ENCODE measurements at regions not wholly inside any gene's neighbourhood (a gene's known extent, or its start where the extent isn't known, plus 50 kb on each side); places are given as distances from the start of the nearest gene placed in this dataset.

GRCh38 chr10:113427236-113427735 lies 125.6 kb upstream of the HABP2 start:
- Histone ChIP-seq H3K9me3 (no peaks in the 10 kb centered on the region), H3K27me3 (no peaks in the 10 kb centered on the region), H3K27ac (no peak overlapping the region), H3K4me3 (no peak overlapping the region), H3K4me1 (no peaks in the 10 kb centered on the region), H3K36me3 (no peaks in the 10 kb centered on the region)
- intact Hi-C loops (cut with DNase I; ENCODE audit: low total_unique reads), result no loop called here
- no peak for DNase-seq
- no peak for TF ChIP-seq CTCF (IDR thresholded peaks at IDR 0.05)

- H3K4me3 ChIP-seq, result no peak overlapping the region
- H3K4me1 ChIP-seq, result no peaks in the 10 kb centered on the region
- H3K36me3 ChIP-seq, result no peaks in the 10 kb centered on the region
- DNase-seq, result no peak
- no peaks in the 10 kb centered on the region for H3K27me3 ChIP-seq
- intact Hi-C loops (cut with DNase I; ENCODE audit: low total_unique reads), result no loop called here
- no peak overlapping the region for H3K27ac ChIP-seq
- TF ChIP-seq CTCF (IDR thresholded peaks at IDR 0.05), result no peak
- H3K9me3 ChIP-seq, result no peaks in the 10 kb centered on the region
Observed at GRCh38 chr10:113427811-113428558, 124.9 kb upstream of the HABP2 start.

- DNase-seq, result no peak
Observed at GRCh38 chr10:113430634-113431397, 122.0 kb upstream of the HABP2 start.

GRCh38 chr10:113431398-113432160 lies 121.3 kb upstream of the HABP2 start:
- no peak for TF ChIP-seq CTCF (IDR thresholded peaks at IDR 0.05)
- H3K27me3 ChIP-seq, result no peaks in the 10 kb centered on the region
- H3K27ac ChIP-seq, result no peak overlapping the region
- H3K9me3 ChIP-seq, result no peaks in the 10 kb centered on the region
- H3K4me1 ChIP-seq, result no peaks in the 10 kb centered on the region
- no peak for DNase-seq
- H3K4me3 ChIP-seq, result no peak overlapping the region
- H3K36me3 ChIP-seq, result no peaks in the 10 kb centered on the region
- intact Hi-C loops (cut with DNase I; ENCODE audit: low total_unique reads), result no loop called here

More at GRCh38 chr10:113430634-113431397, 122.0 kb upstream of the HABP2 start:
- H3K36me3 ChIP-seq, result no peaks in the 10 kb centered on the region
- no peak for TF ChIP-seq CTCF (IDR thresholded peaks at IDR 0.05)
- H3K27me3 ChIP-seq, result no peaks in the 10 kb centered on the region
- intact Hi-C loops (cut with DNase I; ENCODE audit: low total_unique reads), result no loop called here
- no peaks in the 10 kb centered on the region for H3K9me3 ChIP-seq
- H3K4me3 ChIP-seq, result no peak overlapping the region
- H3K4me1 ChIP-seq, result no peaks in the 10 kb centered on the region
- H3K27ac ChIP-seq, result no peak overlapping the region

GRCh38 chr10:113433711-113434110 lies 119.1 kb upstream of the HABP2 start:
- Histone ChIP-seq H3K9me3 (no peaks in the 10 kb centered on the region), H3K27ac (no peak overlapping the region), H3K4me3 (no peak overlapping the region), H3K4me1 (no peaks in the 10 kb centered on the region), H3K36me3 (no peaks in the 10 kb centered on the region), H3K27me3 (no peaks in the 10 kb centered on the region)
- intact Hi-C loops (cut with DNase I; ENCODE audit: low total_unique reads), result no loop called here
- DNase-seq, result no peak
- TF ChIP-seq CTCF (IDR thresholded peaks at IDR 0.05), result no peak

All from tibial artery (tissue), 4 donors.